ENCODE measurements at regions not wholly inside any gene's neighbourhood (a gene's known extent, or its start where the extent isn't known, plus 50 kb on each side); places are given as distances from the start of the nearest gene placed in this dataset.

DNA sequence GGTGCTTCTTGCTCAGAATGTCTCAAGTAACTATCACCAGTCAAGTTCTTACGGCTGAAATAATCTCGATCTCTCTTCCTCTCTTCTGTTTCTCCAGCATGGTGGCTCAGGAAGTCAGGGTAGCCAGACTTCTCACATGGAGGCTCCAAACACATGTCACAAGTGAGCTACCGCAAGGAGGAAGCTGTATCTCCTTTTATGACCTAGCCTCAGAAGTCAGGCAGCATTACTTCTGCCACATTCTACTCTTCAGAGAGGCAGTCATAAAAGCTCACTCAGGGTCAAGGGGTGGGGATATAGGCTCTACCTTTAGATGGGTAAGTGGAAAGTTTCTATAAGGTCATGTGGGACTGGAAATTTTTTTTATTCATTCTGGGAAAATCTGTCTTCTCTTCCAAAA lies 86.6 kb upstream of the NEO1 start:
- DNase-seq = no peak

DNA sequence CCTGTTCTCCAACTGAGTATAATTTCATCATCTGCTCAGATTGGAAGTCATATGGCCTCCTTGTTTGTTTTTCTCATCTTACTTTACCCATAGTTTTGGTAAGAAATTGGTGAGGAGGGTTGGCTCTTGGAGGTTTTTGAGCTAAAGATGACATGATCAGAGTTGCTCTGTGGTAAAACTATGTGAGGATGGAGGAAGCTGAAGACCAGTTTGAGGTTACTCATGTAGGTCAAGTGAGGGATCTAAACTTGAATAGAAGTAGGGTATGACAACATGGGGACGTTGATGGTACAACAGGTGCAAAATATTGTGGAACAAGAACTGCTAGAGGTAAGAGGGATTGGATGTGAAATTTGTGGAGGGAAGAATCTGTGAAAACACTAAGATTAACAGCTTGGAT lies 87.7 kb upstream of the NEO1 start:
- DNase-seq = no peak

DNA sequence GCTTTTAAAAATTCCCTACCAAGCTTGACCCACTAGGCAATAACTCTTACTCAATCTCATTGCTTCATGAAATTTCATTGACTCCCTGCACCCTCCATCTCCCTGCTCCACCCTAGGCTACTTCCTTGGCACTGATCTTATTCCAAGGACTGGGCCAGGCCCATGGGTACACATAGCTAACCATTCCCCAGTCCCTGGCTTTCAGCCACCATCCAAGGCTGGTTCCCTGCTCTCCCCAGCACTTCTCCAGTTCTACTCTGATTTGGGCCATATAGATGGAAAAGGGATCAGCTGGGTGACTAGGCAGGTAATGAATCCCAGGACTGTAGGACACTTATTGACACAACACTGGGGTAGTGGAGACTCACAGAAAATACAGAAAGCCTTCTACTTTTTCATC lies 88.1 kb upstream of the NEO1 start:
- DNase-seq = no peak

DNA sequence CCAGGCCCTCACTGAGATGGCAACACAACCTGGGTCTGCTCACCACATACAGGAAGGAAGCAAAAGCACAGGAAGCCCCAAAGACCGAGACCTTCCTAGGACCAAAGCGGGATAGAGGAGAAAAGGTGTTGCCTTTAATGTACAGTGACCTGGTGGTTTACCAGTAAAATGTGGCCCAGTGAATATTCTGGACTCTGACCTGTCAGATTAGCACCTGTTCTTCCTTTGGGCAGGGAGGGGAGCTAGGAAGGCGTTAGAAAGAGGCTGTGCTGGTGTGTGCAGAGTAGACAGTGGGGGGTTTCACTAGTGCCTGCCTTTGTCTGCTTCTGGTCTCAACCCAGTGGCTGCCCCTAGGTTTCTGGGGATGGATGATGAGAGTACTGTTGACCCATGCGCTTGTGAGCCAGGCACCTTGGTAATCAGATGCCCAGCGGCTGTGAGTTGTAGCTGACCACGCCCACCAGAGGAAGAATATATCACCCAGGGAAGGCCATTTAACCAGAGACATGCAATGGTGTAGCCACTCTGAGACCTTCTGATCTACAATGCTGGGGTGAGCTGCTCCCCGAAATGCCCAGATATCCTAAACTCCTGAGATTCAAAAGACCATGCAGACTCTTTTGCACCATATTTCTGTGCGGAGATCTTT lies 90.1 kb upstream of the NEO1 start:
- DNase-seq = no peak

DNA sequence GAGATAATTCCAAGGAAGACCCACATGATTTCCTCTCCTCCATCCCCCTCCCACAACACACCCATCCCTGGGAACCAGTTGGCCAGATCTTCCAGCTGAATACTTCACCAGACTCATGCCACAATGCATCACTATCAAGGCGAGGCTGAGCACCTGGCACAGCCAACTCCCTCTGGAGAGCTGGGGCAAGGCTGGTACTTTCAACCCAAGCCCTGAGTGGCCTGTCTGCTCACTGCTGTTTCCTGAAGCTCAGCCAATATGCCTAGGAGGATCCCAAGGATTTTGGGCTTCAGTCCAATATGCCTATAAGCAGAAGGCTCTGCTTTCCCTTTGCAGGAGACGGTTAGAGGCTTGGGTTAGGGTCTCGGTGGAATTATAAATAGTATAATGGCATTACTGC lies 90.9 kb upstream of the NEO1 start:
- no peak for DNase-seq

DNA sequence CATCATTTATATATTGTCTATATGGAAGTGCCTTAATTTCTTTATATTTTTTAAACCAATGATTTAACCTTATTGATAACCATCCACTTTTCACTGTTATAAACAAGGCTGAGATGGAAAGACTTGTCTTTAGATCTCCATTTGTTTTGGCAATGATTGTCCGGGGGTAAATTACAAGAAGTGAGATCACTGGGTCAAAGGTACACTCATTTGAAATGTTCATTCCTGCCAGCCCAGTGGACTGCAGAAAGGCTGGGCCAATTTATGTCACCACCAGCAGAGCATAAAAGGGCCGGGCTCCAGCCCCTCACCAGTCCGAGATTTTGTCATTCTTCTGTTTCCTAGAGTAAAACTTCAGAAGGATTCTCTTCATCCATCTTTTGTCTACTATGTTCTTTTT lies 93.6 kb upstream of the NEO1 start:
- DNase-seq = no peak

DNA sequence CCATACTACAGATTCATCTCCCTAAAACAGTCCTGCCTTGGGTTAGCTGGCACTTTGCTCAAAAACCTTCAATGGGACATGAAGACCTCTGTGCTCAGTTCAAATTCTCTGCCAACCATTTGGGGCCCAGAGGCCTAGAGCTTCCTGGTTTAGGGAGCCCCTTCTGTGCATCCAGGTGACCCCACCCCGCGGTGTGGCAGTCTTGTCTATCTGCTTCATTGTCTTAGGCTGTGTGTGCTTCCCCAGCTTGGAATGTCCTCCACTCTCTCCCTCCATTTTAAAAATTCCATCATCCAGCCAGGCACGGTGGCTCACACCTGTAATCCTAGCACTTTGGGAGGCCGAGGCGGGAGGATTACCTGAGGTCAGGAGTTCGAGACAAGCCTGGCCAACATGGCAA lies 99.0 kb upstream of the NEO1 start:
- no peak for DNase-seq

DNA sequence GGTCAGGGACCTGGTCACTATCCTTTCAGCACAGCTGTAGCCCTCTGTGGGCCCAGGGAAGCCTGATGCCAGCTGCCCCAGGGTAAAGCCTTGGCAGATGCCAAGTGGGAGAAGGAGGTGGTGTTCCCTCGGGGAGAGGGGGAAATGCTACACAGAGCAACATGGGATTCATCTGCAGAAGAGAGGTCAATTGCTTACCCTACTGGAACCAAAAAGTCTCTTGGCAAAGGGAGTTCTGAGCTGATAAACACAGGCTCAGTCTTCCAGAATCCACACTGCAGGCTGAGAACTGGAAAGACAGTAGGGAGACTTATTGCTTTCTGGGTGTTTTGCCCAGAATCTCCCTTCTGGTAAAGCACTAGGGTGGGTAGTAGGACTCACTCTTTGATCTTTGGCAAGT lies 100.1 kb upstream of the NEO1 start:
- no peak for DNase-seq

DNA sequence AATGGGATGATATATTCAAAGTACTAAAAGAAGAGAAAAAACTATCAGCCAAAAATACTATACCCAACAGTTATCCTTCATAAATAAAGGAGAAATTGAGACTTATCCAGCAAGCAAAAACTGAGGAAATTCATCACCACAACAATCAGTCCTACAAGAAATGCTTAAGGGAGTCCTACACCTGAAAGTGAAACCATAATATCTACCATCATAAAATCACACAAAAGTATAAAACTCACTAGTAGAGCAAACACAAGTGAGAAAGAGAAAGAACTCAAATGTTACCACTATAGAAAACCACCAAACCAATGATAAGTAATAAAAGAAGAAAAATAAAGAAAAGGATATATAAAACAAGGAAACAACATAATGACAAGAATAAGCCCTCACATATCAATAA lies 103.6 kb upstream of the NEO1 start:
- DNase-seq = no peak

DNA sequence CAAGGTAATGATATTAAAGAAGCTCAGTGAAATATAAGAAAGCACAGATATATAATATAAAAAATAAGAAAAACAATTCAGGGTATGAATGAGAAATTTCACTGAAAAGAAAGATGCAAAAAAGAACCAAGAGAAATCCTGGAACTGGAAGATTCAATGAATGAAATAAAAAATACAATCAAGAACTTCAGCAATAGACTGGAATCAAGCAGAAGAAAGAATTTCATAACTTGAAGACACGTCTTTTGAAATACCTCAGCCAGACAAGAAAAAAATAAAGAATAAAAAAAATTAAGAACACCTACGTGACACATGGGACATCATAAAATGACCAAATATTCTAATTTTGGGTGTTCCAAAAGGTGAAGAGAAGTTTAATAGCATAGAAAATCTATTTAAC lies 104.6 kb upstream of the NEO1 start:
- no peak for DNase-seq

DNA sequence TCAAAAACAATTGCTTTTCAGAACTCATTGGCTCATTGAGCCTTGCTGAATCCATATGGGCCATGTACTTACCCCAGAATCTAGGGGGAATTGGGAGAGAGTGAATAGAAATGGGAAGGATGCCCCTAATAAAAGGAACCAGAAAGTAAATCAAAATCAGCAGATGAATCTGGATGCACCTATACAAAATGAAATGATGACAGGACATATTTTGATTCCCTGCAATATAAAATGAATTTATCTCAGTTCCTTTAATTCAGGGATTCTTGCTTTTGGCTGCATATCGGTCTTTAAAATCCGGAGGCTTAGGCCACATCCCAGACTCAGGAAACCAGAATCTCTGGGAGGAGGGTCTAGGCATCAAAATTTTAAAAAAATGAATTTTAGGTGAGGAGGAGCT lies 107.7 kb upstream of the NEO1 start:
- DNase-seq = no peak

DNA sequence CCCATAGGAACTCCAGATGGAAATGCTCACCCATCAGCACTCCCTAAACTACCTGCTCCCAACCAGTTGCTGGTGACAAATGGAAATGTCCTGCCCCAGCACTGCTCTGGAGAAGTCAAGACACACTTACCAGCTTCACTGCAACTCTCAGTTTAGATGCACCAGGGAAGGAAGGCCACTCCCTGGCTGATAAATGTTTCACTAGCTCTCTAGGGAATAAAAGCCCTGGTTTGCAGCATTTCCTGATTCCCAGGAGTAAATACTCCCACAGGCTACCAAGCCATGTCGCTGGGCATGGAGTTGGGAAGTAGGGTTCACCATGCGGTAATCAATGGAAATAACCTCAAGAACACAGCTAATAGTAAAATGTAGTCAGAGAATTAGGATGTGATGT lies 112.0 kb upstream of the NEO1 start:
- DNase-seq = no peak

DNA sequence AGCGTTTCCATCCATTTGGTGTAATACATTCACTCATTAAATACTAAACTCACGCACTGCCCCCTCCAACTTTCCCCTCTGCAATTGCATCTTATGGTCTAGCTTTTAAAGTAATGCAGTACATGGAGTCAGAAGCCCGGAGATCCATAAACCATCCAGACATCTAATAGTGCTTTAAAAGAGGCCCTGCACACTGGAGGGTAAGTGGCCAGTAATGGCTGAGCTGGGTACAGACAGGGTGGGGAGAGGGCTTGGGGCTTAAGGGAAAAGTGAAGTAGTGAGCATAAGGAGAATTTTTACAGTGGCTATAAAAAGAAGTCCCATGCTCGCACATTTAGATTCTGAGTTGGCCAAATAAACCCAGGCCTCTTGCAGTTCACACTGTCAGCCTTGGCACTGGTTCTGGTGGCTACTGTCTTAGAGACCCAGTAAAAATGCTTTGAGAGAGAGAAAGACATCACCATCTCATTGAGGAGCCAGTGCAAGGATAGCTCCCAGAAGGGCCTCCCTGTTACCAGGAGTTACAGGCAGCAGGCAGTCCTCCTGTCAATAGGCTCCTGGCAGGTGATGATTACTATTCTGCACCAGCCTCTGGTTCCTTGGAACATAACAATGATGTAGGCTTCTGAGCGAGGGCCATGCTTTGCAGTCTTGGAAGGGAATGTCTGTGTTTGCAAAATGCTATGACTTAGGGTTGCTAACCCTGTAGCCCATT lies 112.6 kb upstream of the NEO1 start:
- no peak for DNase-seq

DNA sequence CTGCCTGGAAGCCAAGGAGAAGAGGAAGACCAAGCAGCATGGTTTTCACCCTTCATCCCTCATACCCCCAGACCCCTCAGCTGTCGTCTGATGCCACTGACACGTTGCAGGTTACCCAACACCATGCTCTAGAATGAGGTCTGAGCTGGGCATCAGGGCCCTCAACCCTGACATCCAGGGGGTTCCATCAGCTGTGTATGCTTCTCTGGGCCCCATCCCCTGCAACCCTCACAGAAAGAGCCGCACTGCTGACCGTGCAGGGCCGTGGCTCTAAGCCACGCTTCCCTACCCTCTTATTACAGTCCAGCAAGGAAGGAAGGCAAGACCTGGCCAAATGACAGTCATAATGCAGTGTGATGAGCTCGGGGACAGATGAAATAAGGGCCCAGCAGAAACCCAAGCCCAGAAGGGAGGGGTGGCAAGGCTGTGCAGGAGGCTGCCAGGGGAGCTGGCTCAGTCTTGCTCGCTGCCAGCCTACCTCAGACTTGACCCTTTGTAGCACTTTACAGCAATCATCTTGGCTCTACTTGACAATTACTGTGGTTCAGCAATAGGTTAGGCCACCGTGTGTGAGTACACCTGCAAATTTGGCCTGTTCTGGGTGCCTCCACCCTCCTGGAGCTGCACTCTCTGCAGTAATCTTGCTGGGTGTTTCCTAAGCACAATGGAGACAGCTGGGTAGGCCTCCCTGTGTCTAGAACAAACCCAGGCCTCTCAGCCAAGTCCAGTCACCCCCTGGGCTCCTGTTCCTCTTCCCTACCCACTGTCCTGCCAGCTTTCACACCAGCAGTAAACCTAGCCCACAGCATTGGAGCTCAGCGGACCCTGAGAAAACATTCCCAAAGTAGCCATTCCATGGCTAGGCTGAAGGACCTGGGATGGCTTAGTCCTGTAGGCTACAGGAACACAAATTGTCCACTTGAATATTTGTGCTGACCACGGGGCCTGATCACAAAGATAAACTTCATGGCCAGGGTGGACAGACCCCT lies 115.3 kb upstream of the NEO1 start:
- DNase-seq = no peak

DNA sequence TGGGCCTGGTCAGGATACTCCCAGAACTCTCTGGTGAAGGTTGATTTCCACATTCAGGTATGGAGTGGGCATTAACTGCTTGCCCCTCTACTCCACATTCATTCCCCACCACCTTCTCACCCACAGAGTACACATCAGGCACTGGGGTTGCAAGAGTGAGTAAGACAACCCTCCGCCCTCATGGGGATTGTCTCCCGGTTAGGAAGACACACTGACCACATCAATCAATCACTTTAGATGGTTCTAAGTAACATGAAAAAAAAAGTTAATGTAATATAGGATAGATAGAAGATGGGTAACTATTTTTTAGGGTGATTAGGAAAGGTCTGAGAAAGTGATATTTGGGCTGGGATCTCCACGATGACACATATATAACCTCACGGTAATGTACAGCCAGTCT lies 116.0 kb upstream of the NEO1 start:
- no peak for DNase-seq

DNA sequence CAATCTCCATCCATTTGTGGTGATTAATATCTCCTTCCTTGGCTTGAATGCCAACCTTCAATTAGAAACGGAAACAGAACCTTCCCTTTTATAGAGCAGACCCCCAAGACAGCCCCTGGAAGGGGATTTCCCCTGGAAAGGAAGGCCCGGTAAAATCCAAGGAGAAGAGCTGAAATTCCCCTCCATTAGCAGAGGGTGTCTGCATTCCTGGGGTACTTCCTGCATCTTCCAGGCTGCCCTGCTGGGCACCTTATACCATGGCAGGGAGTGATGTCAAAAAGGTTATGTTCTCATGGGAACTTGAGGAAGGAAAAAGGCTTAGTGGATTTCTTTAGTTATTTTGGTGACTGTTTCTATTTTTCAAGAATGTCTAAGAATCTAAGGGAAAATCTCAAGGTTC lies 116.7 kb upstream of the NEO1 start:
- no peak for DNase-seq

DNA sequence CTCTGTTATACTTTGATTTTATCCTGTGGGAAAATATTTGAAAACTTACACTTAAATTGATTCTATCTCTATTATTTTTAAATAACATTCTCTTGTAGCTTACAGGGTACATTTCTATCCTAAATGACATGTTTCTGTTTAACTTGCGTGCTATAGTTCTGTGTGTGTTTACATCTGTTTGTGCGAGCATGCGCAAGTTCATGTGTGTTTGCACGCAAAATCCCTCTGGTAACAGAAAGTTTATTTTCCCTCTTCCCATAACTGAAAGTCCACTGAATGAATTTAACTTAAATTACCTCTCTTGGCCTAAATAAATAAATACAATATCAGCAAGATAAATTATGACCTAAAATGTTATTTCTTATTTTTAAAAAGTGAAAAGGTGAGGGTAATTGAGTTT lies 117.3 kb upstream of the NEO1 start:
- DNase-seq = no peak

DNA sequence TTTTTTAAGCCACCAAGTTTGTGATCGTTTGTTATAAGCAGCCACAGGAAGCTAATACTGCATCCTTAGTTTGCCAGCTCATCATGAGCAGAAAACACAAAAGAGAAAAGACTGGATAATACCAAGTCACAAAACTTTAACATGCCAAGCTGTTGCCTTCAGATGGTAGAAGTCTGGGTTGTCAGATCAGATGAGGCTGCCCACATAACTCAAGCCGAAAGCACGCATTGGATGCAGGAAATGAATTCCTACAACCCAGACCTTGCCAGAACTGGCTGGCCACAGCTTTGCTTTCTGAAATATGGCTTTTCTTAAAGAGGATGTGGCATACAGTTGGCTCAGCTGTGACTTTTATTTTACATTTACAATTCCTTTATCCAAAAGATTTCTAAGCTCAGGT lies 118.3 kb upstream of the NEO1 start:
- no peak for DNase-seq

DNA sequence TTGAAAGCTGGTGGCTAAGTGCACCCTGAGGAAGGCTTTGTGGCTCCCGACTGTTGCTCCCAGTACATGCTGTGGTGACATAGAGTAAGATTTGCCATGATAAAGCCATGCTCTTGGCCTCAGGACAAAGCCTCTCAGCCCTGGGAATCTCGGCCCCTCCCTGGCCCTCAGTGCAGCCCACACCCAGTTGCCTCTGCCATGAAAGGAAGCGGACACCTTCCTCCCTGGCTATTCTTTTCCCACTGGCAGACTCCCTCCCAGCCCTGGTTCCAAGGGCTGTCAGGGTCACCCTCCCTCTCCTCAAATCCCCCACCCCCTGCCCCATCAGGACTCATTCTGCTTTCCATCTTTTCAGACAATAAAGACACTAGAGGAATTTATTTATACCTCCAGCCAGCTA lies 119.8 kb upstream of the NEO1 start:
- DNase-seq = no peak

DNA sequence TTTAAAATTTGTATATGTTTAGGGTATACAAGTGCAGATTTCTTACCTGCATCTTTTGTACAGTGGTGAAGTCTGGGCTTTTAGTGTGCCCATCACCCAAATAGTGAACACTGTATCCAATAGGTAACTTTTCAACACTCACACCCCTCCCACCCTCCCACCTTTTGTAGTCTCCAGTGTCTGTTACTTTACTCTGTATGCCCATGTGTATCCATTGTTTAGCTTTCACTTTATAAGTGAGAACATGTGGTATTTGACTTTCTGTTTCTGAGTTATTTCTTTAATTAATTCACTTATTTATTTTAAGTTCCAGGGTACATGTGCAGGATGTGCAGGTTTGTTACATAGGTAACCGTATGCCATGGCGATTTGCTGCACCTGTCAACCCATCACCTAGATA lies 124.8 kb upstream of the NEO1 start:
- DNase-seq = no peak

DNA sequence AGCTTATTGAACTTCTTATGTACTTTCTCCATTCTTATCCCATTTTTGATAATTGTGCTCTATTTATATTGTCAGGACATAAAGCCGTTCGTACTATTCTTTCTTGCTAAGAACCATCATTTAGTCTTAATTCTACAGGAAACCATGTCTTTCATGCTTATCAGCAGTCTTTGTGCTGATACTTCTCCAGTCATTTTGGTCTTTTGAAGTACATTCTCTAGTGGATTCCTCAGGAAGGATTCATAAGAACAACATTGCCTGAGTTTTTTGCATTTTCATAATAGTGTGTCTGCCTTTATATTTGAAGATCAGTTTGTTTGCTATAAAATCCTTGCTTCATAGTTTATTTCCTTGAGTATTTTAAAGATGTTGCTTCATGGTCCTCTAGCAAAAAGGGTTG lies 126.6 kb upstream of the NEO1 start:
- DNase-seq = no peak

DNA sequence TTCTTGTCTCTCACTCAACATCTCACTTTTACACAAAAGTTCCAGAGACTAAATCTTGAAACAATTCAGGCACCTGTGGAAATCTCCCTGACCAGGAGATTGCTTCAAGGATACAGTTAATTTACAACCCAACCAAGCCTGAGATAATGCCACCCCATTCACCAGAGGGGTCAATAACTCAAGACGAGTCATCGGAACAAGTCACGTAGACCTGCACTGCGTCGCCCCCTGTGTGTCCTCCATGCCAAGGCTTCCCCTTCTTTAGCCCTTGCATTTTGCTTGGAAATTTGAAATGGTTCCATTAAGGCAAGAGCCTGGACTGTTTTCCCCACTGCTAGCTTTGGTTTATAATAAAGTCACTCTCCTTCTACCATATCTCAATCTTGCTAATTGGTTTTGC lies 129.0 kb upstream of the NEO1 start:
- DNase-seq = no peak

DNA sequence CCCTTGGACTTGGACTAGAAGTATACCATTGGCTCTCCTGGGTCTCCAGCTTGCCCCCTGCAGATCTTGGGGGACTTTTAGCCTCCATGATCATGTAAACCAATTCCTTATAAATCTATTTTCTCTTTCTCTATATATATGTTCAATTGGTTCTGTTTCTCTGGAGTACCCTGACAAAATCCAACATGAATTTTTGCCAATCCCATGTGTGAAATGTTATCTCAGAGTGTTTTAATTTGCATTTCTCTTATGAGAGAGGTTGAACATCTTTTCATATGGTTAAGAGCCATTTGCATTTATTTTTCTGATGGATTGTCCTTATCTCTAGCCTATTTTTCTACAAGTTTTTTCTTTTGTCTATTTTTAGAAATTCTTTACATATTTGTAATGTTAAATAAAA lies 131.7 kb upstream of the NEO1 start:
- DNase-seq = no peak

DNA sequence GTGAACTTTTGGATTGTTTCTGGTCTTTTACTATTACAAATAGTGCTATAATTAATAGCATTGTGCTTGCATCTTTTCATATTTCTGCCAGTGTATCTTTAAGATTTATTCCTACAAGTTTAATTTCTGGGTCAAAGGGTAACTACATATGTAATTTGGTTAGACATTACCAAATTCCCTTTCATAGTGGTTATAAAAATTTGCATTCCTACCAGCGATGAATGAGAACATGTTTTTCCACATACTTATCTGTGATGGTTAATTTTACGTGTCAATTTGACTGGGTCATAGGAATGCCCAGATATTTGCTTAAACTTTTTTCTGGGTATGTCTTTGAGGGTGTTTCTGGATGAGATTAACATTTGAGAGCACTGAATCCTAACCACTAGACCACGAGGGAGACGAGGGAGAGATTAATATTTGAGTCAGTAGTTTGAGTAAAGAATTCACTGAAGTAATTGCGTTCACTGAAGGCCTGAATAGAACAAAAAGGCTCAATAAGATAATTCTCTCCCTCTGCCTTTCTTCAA lies 132.3 kb upstream of the NEO1 start:
- no peak for DNase-seq
